NCI-H2081 treated with DMSO at 0.1 percent for 48 hours (cell line): ENCODE measurements at regions not wholly inside any gene's neighbourhood (a gene's known extent, or its start where the extent isn't known, plus 50 kb on each side); places are given as distances from the start of the nearest gene placed in this dataset.

ENCODE experiments used
- DNase-seq: peaks from one replicate; lab custom pipeline; 2025; lab: John Stamatoyannopoulos, UW

- DNase-seq: no peak
These were observed 78.0 kb upstream of the NHSL1 start for GRCh38 chr6:138577151-138577915.

- DNase-seq: no peak
These were observed 80.7 kb upstream of the NHSL1 start for GRCh38 chr6:138580040-138580439.

- DNase-seq: no peak
These were observed 81.5 kb upstream of the NHSL1 start for GRCh38 chr6:138580801-138581200.

GRCh38 chr6:138582573-138582972 lies 83.3 kb upstream of the NHSL1 start:
- no peak for DNase-seq

- no peak for DNase-seq
These were observed 87.3 kb upstream of the NHSL1 start for GRCh38 chr6:138586638-138587037.

- no peak for DNase-seq
These were observed 89.6 kb upstream of the NHSL1 start for GRCh38 chr6:138588805-138589434.

GRCh38 chr6:138590796-138591709 lies 91.8 kb upstream of the NHSL1 start:
- DNase-seq: no peak

- no peak for DNase-seq
These were observed 93.4 kb upstream of the NHSL1 start for GRCh38 chr6:138592749-138593123.

- DNase-seq: no peak
These were observed 94.0 kb upstream of the NHSL1 start for GRCh38 chr6:138593124-138593877.

- no peak for DNase-seq
These were observed 94.8 kb upstream of the NHSL1 start for GRCh38 chr6:138593909-138594757.

- DNase-seq: no peak
These were observed 95.5 kb upstream of the NHSL1 start for GRCh38 chr6:138594758-138595140.

- no peak for DNase-seq
These were observed 96.8 kb upstream of the NHSL1 start for GRCh38 chr6:138596126-138596525.

GRCh38 chr6:138596591-138596990 lies 97.3 kb upstream of the NHSL1 start:
- DNase-seq: no peak

- DNase-seq: no peak
These were observed 98.0 kb upstream of the NHSL1 start for GRCh38 chr6:138597336-138597735.

GRCh38 chr6:138598562-138599173 lies 99.4 kb upstream of the NHSL1 start:
- DNase-seq: no peak

- no peak for DNase-seq
These were observed 101.0 kb upstream of the NHSL1 start for GRCh38 chr6:138600261-138600660.

GRCh38 chr6:138600726-138601125 lies 101.4 kb upstream of the NHSL1 start:
- DNase-seq: no peak

- DNase-seq: no peak
These were observed 101.8 kb upstream of the NHSL1 start for GRCh38 chr6:138601128-138601527.

GRCh38 chr6:138605958-138606357 lies 106.7 kb upstream of the NHSL1 start:
- no peak for DNase-seq
